Bronchial epithelial cell (primary cell): ENCODE measurements at regions not wholly inside any gene's neighbourhood (a gene's known extent, or its start where the extent isn't known, plus 50 kb on each side); places are given as distances from the start of the nearest gene placed in this dataset.

Source experiments
- DNase-seq: peaks from one replicate; pipeline ENCODE4 v3.0.0-alpha.2; 2010; ENCODE audit warnings: low read depth
- FAIRE-seq: peaks from 2 replicates; lab custom pipeline; 2011; peaks lifted over from hg19 to GRCh38; lab: Jason Lieb, UNC
- H3K27me3 ChIP-seq: 2 replicates; pipeline ENCODE4 v1.5.1; 2011; ENCODE audit warnings: low read length; ENCODE audit not compliant: control insufficient read depth, insufficient read depth
- H3K36me3 ChIP-seq: 2 replicates; pipeline ENCODE4 v1.5.1; 2011; ENCODE audit warnings: low read length; ENCODE audit not compliant: control insufficient read depth, insufficient read depth
- H3K4me3 ChIP-seq: 2 replicates; pipeline ENCODE4 v1.5.1; 2011; ENCODE audit warnings: mild to moderate bottlenecking, low read depth, low read length, control low read depth
- CTCF ChIP-seq: IDR thresholded peaks from 2 replicates; pipeline ENCODE4 v1.5.1; 2011; ENCODE audit warnings: mild to moderate bottlenecking, moderate library complexity, low read length, control low read depth, inconsistent platforms; ENCODE audit not compliant: insufficient read depth, severe bottlenecking

DNA sequence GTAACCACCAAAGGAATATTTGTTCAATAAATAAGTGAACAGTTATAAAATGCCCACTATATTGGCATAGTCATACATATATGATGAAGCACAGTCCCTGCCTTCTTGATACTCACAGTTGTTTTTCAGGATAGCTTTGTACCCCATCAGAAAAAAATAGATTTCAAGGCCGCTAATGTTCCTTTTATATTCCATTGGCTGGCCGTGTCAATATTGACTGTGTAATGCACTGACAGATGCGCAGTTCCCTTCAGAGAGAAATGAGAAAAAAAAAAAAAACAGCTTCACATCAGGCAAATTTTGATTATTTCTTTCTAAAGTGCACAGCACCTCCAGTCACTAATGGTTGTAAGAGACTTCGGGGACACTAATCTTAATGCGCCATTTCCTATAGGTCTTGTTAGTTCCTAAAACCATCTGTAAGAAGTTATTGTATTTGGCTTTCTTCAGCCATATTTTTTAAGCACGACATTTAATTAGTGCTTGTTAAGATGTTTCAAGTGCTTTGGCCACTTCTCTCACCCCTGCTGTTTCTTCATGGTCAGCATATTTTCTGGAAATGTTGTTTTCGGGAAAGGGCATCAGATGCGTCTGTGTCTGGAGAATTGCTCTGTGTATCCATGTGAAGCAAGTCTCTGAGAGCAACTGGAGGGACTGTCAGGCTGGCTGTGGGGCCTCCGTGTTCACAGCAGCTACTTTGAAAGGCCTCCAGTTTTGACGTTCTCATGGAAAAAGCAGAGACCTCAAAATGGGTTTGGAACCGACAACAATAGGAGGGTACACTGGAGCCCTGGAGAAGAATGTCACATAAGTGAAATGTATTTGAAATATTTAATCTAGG lies 378.3 kb downstream of the MTX2 start:
- H3K36me3 ChIP-seq = no peaks in the 10 kb centered on the region
- H3K27me3 ChIP-seq = no peaks in the 10 kb centered on the region
- no peak overlapping the region for H3K4me3 ChIP-seq
- no peak for TF ChIP-seq CTCF
- DNase-seq (no peak), FAIRE-seq (no peak)

GRCh38 chr2:176648700-176649297 lies 379.6 kb downstream of the MTX2 start:
- FAIRE-seq = no peak
- Histone ChIP-seq H3K36me3 (no peaks in the 10 kb centered on the region), H3K27me3 (no peaks in the 10 kb centered on the region), H3K4me3 (no peak overlapping the region)
- DNase-seq = no peak
- TF ChIP-seq CTCF = no peak

DNA sequence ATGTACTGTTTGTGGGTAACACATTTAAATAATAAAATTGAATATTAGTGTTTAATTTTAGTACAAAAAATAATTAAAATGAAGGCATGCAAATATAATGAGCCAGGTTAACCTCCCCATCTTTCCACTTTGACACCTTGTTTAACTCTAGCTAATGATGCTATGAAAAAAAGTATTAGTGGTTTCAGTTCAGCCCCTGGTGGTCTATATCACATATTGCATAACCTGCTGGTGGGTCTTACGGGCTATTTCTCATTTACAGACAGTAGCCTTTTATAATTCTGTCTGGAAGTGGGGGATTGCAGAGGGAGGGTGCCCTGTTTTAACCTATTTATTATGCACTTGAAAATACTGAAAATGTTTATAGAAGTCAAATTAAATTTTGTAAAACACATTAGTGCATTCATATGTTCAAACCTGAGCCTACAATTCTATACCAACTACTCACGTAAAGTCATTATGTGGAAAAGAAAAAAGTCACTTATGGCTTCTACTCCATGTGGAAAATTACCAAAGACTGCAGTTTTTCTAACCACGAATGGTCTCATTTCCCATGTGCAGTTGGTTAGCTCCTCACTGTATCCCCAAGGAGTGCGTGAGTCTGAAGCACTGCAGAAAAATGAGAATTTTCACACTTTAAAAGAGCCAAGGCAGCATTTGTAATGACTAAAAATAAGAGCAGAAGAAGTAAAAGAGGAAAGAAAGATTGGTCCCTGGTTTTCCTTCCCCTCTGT lies 381.0 kb downstream of the MTX2 start:
- FAIRE-seq (no peak), DNase-seq (no peak)
- TF ChIP-seq CTCF = no peak
- no peaks in the 10 kb centered on the region for H3K36me3 ChIP-seq
- H3K27me3 ChIP-seq = no peaks in the 10 kb centered on the region
- H3K4me3 ChIP-seq = no peak overlapping the region

DNA sequence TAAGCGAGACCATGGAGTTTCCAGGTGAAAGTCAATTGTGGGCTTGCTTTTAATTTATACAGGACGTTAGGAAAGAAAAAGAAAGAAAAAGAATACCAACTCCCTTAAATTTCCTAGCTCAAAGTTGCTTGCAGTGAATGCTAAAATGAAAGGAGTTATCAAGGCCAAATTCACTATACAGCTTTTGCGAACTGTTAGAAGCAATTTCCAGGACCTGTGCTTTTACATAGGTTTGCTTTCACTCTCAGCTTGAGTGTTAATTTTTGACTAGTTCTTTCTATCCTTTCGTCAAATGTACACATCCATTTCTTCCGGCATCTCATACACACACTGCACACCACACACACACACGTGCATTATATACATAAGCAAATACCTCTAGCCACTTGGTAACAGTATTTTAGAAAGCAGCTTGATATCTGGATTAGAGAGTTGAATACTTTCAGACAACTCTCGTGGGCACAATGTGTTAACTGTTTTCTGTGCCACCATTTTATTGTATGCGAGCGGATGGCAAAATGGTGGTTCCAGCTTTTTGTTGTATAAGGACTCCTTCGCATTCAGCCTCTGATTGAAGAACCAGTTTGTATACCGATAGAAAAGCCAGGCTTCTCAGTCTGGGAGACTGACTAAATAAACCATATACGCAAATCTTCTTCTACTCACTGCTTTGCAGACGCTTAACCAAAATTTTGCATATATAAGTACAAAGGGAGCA lies 381.8 kb downstream of the MTX2 start:
- FAIRE-seq (no peak), DNase-seq (no peak)

More for the DNA sequence above, 381.8 kb downstream of the MTX2 start:
- Histone ChIP-seq H3K36me3 (no peaks in the 10 kb centered on the region), H3K4me3 (no peak overlapping the region), H3K27me3 (no peaks in the 10 kb centered on the region)
- no peak for TF ChIP-seq CTCF
